H1 (cell line): ENCODE measurements at regions not wholly inside any gene's neighbourhood (a gene's known extent, or its start where the extent isn't known, plus 50 kb on each side); places are given as distances from the start of the nearest gene placed in this dataset.
A peak's percentile ranks its signal among the peaks of the same experiment; 100 is the strongest.

Experiments
- CTCF ChIA-PET: fragments of 300-600 bp; sonication (Branson Sonifier 250); formaldehyde crosslinking; loops from one replicate; lab custom pipeline; 2021; ENCODE audit not compliant: partially characterized antibody; lab: Charles Lee
- POLR2A ChIA-PET: fragments of 300-600 bp; sonication (Branson Sonifier 250); formaldehyde crosslinking; loops from one replicate; lab custom pipeline; 2021; ENCODE audit warnings: inconsistent platforms; ENCODE audit not compliant: partially characterized antibody; lab: Charles Lee
- DNase-seq, 2 experiments: peaks; one replicate each; pipeline versions ENCODE4 v3.0.0 to v3.0.0-alpha.2; 2010 to 2022; ENCODE audit warnings: low spot score in 2 of 2, low read depth in 1 of 2, mixed read lengths in 1 of 2
- FAIRE-seq: peaks from 2 replicates; lab custom pipeline; 2011; peaks lifted over from hg19 to GRCh38; lab: Jason Lieb, UNC
- H2AFZ ChIP-seq: 2 replicates; pipeline ENCODE4 v1.8.1; 2012; ENCODE audit warnings: low read length, inconsistent platforms
- H2AK5ac ChIP-seq: 2 replicates; pipeline ENCODE4 v1.6.1; 2013; ENCODE audit warnings: low read depth, low read length
- H2BK120ac ChIP-seq: replicated peaks from 2 replicates; pipeline ENCODE3; 2013; ENCODE audit warnings: low read depth, low read length, inconsistent platforms
- H2BK12ac ChIP-seq: 2 replicates; pipeline ENCODE4 v1.6.1; 2013; ENCODE audit warnings: low read depth, low read length
- H2BK15ac ChIP-seq: 2 replicates; pipeline ENCODE4 v1.6.1; 2013; ENCODE audit warnings: low read length
- H2BK20ac ChIP-seq: 2 replicates; pipeline ENCODE4 v1.6.1; 2013; ENCODE audit warnings: low read length
- H2BK5ac ChIP-seq: 2 replicates; pipeline ENCODE4 v1.6.1; 2013; ENCODE audit warnings: low read depth, low read length
- H3K14ac ChIP-seq: 2 replicates; pipeline ENCODE4 v1.6.1; 2013; ENCODE audit warnings: inconsistent platforms; ENCODE audit not compliant: insufficient read length
- H3K18ac ChIP-seq: 2 replicates; pipeline ENCODE4 v1.6.1; 2013; ENCODE audit warnings: low read length; ENCODE audit errors: extremely low read depth
- H3K23ac ChIP-seq: 2 replicates; pipeline ENCODE4 v1.6.1; 2013; ENCODE audit warnings: inconsistent platforms; ENCODE audit not compliant: insufficient read length
- H3K23me2 ChIP-seq: 2 replicates; pipeline ENCODE4 v1.6.1; 2013; ENCODE audit warnings: low read depth, low read length
- H3K27ac ChIP-seq: 2 replicates; pipeline ENCODE4 v1.6.1; 2011; ENCODE audit warnings: low read depth, low read length, inconsistent platforms
- H3K27me3 ChIP-seq, 4 experiments: replicated peaks in 1 of 4; 1 replicate in 1 of 4; 2 replicates in 3 of 4; pipeline versions ENCODE4 v1.6.1 to v1.8.1; 2011 to 2013; ENCODE audit warnings: low read length in 3 of 4, mild to moderate bottlenecking in 3 of 4, inconsistent platforms in 2 of 4, mixed read lengths in 2 of 4, moderate library complexity in 1 of 4; ENCODE audit not compliant: control insufficient read depth in 3 of 4, insufficient read depth in 3 of 4; ENCODE audit errors: extremely low read depth in 1 of 4
- H3K36me3 ChIP-seq, 4 experiments: 2 replicates each; pipeline versions ENCODE4 v1.6.1 to v1.8.1; 2011 to 2013; ENCODE audit warnings: mild to moderate bottlenecking in 4 of 4, low read length in 3 of 4, moderate library complexity in 2 of 4, control low read depth in 1 of 4, inconsistent platforms in 1 of 4; ENCODE audit not compliant: insufficient read depth in 4 of 4, control insufficient read depth in 2 of 4
- H3K4ac ChIP-seq: replicated peaks from 2 replicates; pipeline ENCODE3; 2013; ENCODE audit warnings: low read length, low read depth, mixed read lengths, inconsistent platforms; ENCODE audit not compliant: insufficient read length
- H3K4me1 ChIP-seq, 4 experiments: replicated peaks in 1 of 4; 1 replicate in 1 of 4; 2 replicates in 3 of 4; pipeline versions ENCODE4 v1.6.1 to v1.8.1; 2011 to 2013; ENCODE audit warnings: low read length in 3 of 4, inconsistent platforms in 2 of 4, mixed read lengths in 1 of 4; ENCODE audit not compliant: insufficient read depth in 4 of 4, control insufficient read depth in 3 of 4
- H3K4me2 ChIP-seq, 2 experiments: 2 replicates each; pipeline versions ENCODE4 v1.6.1 to v1.8.1; 2011 to 2013; ENCODE audit warnings: low read depth in 2 of 2, low read length in 2 of 2, control low read depth in 1 of 2, inconsistent platforms in 1 of 2, mild to moderate bottlenecking in 1 of 2; ENCODE audit not compliant: insufficient read depth in 1 of 2
- H3K4me3 ChIP-seq, 4 experiments: fragments of 200-600, 300-600 bp in 1 of 4; sonication (generic), shearing (Covaris generic), sonication (Bioruptor Twin) in 1 of 4; 2 replicates each; pipeline versions ENCODE4 v1.5.1 to v1.8.1; 2011 to 2016; ENCODE audit warnings: low read length in 4 of 4, low read depth in 3 of 4, control low read depth in 2 of 4, inconsistent platforms in 2 of 4, mild to moderate bottlenecking in 2 of 4, mixed read lengths in 1 of 4, moderate library complexity in 1 of 4; ENCODE audit not compliant: insufficient read depth in 2 of 4; ENCODE audit errors: extremely low read depth in 1 of 4
- H3K56ac ChIP-seq: replicated peaks from 2 replicates; pipeline ENCODE3; 2013; ENCODE audit warnings: low read depth, mild to moderate bottlenecking, mixed read lengths, low read length, inconsistent platforms; ENCODE audit not compliant: insufficient read length
- H3K79me1 ChIP-seq: 2 replicates; pipeline ENCODE4 v1.6.1; 2013; ENCODE audit warnings: low read depth, low read length, control low read depth
- H3K79me2 ChIP-seq, 2 experiments: 2 replicates each; pipeline versions ENCODE4 v1.6.1 to v1.8.1; 2012 to 2013; ENCODE audit warnings: low read length in 2 of 2, mild to moderate bottlenecking in 2 of 2, inconsistent platforms in 1 of 2; ENCODE audit not compliant: insufficient read depth in 2 of 2, control insufficient read depth in 1 of 2
- H3K9ac ChIP-seq, 4 experiments: replicated peaks in 1 of 4; 1 replicate in 1 of 4; 2 replicates in 3 of 4; pipeline versions ENCODE4 v1.6.1 to v1.8.1; 2011 to 2013; ENCODE audit warnings: low read depth in 3 of 4, low read length in 3 of 4, control low read depth in 2 of 4, mild to moderate bottlenecking in 2 of 4, moderate library complexity in 2 of 4, inconsistent platforms in 1 of 4; ENCODE audit errors: extremely low read depth in 1 of 4
- H3K9me3 ChIP-seq, 2 experiments: 2 replicates each; pipeline versions ENCODE4 v1.6.1 to v1.8.1; 2012 to 2013; ENCODE audit warnings: mild to moderate bottlenecking in 2 of 2, moderate library complexity in 2 of 2, control low read depth in 1 of 2, inconsistent platforms in 1 of 2, low read depth in 1 of 2, low read length in 1 of 2, mixed read lengths in 1 of 2; ENCODE audit not compliant: insufficient read depth in 2 of 2
- H4K20me1 ChIP-seq, 2 experiments: replicated peaks in 1 of 2; 2 replicates each; pipeline versions ENCODE3 to v1.8.1; 2011 to 2013; ENCODE audit warnings: inconsistent platforms in 2 of 2, low read length in 2 of 2, mild to moderate bottlenecking in 1 of 2; ENCODE audit not compliant: insufficient read depth in 2 of 2, control insufficient read depth in 1 of 2
- H4K5ac ChIP-seq: 2 replicates; pipeline ENCODE4 v1.6.1; 2013; ENCODE audit warnings: low read length, low read depth, mixed read lengths, inconsistent platforms; ENCODE audit not compliant: insufficient read length
- H4K8ac ChIP-seq: 2 replicates; pipeline ENCODE4 v1.8.0; 2013; ENCODE audit warnings: mild to moderate bottlenecking, moderate library complexity, low read length, inconsistent platforms; ENCODE audit not compliant: insufficient read depth; ENCODE audit errors: extremely low read depth
- H4K91ac ChIP-seq: replicated peaks from 2 replicates; pipeline ENCODE3; 2013; ENCODE audit warnings: low read length, mixed read lengths, inconsistent platforms; ENCODE audit not compliant: insufficient read length
- BCL11A ChIP-seq, 2 experiments: IDR thresholded peaks; one replicate each; pipeline ENCODE4 v1.6.1; 2011; ENCODE audit warnings: low read depth in 2 of 2, low read length in 2 of 2, mild to moderate bottlenecking in 2 of 2
- CBX8 ChIP-seq: fragments of 300-800, 300-1000 bp; sonication (generic); IDR thresholded peaks from 2 replicates; pipeline ENCODE4 v1.7.1; 2016; ENCODE audit warnings: low read depth, low read length, borderline replicate concordance
- EGR1 ChIP-seq: IDR thresholded peaks from 2 replicates; pipeline ENCODE4 v1.6.1; 2011; ENCODE audit warnings: low read depth, low read length, borderline replicate concordance
- KDM5A ChIP-seq: fragments of 200-600 bp; IDR thresholded peaks from 2 replicates; pipeline ENCODE4 v1.7.1; 2012; ENCODE audit warnings: mild to moderate bottlenecking, low read length, inconsistent platforms, mixed read lengths
- NANOG ChIP-seq: IDR thresholded peaks from 2 replicates; pipeline ENCODE4 v1.6.1; 2011; ENCODE audit warnings: low read length, low read depth, mild to moderate bottlenecking, inconsistent platforms; ENCODE audit not compliant: insufficient read depth, poor library complexity, severe bottlenecking
- POLR2AphosphoS5 ChIP-seq: IDR thresholded peaks from 2 replicates; pipeline ENCODE4 v1.6.1; 2011; ENCODE audit warnings: low read depth, low read length
- SP1 ChIP-seq: IDR thresholded peaks from 2 replicates; pipeline ENCODE4 v1.6.1; 2011; ENCODE audit warnings: low read depth, low read length
- SP4 ChIP-seq: IDR thresholded peaks from 2 replicates; pipeline ENCODE4 v1.6.1; 2012; ENCODE audit warnings: low read length, inconsistent platforms
- SUZ12 ChIP-seq: fragments of 200-600 bp; sonication (generic); IDR thresholded peaks from 2 replicates; pipeline ENCODE4 v1.6.1; 2012; ENCODE audit warnings: mild to moderate bottlenecking, inconsistent platforms, low read length, moderate library complexity, mixed read lengths
- TBP ChIP-seq: IDR thresholded peaks from 2 replicates; pipeline ENCODE4 v1.6.1; 2011; ENCODE audit warnings: low read depth, low read length, improper control_type of control experiment
- WGBS, 2 experiments: shearing (Covaris generic) in 1 of 2; methylation state at CpG; one replicate each; pipeline versions ENCODE4 v1.1.6 to v1.1.7; 2013 to 2015; ENCODE audit warnings: low lambda C conversion rate in 2 of 2, mixed read lengths in 2 of 2, inconsistent platforms in 1 of 2, low coverage in 1 of 2, missing lambda C conversion rate in 1 of 2; ENCODE audit not compliant: insufficient replicate concordance in 2 of 2, insufficient coverage in 1 of 2, insufficient read length in 1 of 2; ENCODE audit errors: extremely low coverage in 1 of 2, missing lambda C conversion rate in 1 of 2; 5-methylcytosine and 5-hydroxymethylcytosine counted together
- TF ChIP-seq, protein P1 (sequence below), 3 experiments: IDR thresholded peaks; 1 replicate in 2 of 3; 2 replicates in 1 of 3; pipeline versions ENCODE4 v1.5.1 to v1.6.1; 2011; ENCODE audit warnings: low read length in 3 of 3, mild to moderate bottlenecking in 3 of 3, inconsistent platforms in 2 of 3, low read depth in 1 of 3, moderate library complexity in 1 of 3; ENCODE audit not compliant: insufficient read depth in 1 of 3; ENCODE audit errors: control extremely low read depth in 1 of 3

DNA sequence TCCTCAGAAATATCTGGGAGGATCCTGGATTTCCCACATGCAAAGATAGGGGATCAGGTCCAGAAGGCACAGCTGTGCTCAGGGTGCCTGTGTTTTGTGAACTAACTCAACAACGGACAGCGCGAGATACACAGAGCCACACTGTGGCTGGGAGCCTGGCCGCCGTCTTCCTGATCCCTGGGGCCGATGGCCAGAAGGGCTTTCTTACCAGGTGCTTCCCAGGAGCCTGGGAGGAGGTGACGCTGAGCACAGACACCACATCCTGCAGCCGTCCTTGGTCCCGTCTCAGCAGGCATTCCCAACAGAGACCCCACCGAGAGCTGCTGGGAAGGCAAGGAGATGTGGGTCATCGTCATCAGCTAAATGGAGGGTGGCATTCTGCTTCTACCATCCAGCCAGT, 144.6 kb upstream of the AFDN start:
- H4K8ac ChIP-seq: no peak overlapping the region
- H3K23me2 ChIP-seq: peaks cover 16% of the 10 kb centered on the region
- H3K4me3 ChIP-seq: no peak overlapping the region
- no peaks in the 10 kb centered on the region; a peak in 1 of 4 replicates for H3K9me3 ChIP-seq
- H3K23ac ChIP-seq: no peak overlapping the region
- peaks cover 0 to 16% (median 7%) of the 10 kb centered on the region in 4 experiments; a peak in 4 of 7 replicates for H3K27me3 ChIP-seq
- POLR2A ChIA-PET: no interaction called here
- no peak overlapping the region for H2BK12ac ChIP-seq
- CTCF ChIA-PET: interaction anchor here (1.2 kb wide), 1 partner anchor 36 kb away, joined by 4 read pairs; no protein-coding TSS in a partner anchor
- H3K14ac ChIP-seq: no peak overlapping the region
- H3K18ac ChIP-seq: no peak overlapping the region
- H3K27ac ChIP-seq: no peak overlapping the region
- no peak overlapping the region for H4K91ac ChIP-seq
- H2BK120ac ChIP-seq: no peak overlapping the region
- H4K5ac ChIP-seq: no peak overlapping the region
- H3K56ac ChIP-seq: no peak overlapping the region
- no peak overlapping the region; the same call in 1 of the 2 replicates for H2BK20ac ChIP-seq
- H4K20me1 ChIP-seq: peaks cover 0 to 1% of the 10 kb centered on the region in 2 experiments
- peaks cover 0 to 18% (median 9%) of the 10 kb centered on the region in 4 experiments; a peak in 5 of 7 replicates for H3K4me1 ChIP-seq
- H3K79me2 ChIP-seq: no peaks in the 10 kb centered on the region
- H2BK5ac ChIP-seq: 0 out of 2 replicates have a peak overlapping the region, but pooled peaks have one; percentile 28
- H2AK5ac ChIP-seq: 0 out of 2 replicates have a peak overlapping the region, but pooled peaks have one; percentile 9
- no peak for FAIRE-seq
- no peak overlapping the region for H3K9ac ChIP-seq
- DNase-seq: no peak
- H3K4me2 ChIP-seq: no peak overlapping the region
- 83% methylated on average over 11 of the region's 11 CpGs; no CpG with 5 or more reads in 1 of the 2 experiments for WGBS, 2 experiments
- H3K4ac ChIP-seq: no peak overlapping the region
- no peak overlapping the region for H2BK15ac ChIP-seq
- H2AFZ ChIP-seq: no peak overlapping the region
- H3K79me1 ChIP-seq: no peaks in the 10 kb centered on the region; the same call in 1 of the 2 replicates
- H3K36me3 ChIP-seq: no peaks in the 10 kb centered on the region
- no peak for TF ChIP-seq CBX8
- no peak for TF ChIP-seq SUZ12
- TF ChIP-seq, protein P1, sequence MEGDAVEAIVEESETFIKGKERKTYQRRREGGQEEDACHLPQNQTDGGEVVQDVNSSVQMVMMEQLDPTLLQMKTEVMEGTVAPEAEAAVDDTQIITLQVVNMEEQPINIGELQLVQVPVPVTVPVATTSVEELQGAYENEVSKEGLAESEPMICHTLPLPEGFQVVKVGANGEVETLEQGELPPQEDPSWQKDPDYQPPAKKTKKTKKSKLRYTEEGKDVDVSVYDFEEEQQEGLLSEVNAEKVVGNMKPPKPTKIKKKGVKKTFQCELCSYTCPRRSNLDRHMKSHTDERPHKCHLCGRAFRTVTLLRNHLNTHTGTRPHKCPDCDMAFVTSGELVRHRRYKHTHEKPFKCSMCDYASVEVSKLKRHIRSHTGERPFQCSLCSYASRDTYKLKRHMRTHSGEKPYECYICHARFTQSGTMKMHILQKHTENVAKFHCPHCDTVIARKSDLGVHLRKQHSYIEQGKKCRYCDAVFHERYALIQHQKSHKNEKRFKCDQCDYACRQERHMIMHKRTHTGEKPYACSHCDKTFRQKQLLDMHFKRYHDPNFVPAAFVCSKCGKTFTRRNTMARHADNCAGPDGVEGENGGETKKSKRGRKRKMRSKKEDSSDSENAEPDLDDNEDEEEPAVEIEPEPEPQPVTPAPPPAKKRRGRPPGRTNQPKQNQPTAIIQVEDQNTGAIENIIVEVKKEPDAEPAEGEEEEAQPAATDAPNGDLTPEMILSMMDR (IDR thresholded peaks at IDR 0.05; ENCODE audit: control extremely low read depth in 1 of 3, insufficient read depth in 1 of 3, low read depth in 1 of 3, low read length in 3 of 3): no peak
- no peak for TF ChIP-seq BCL11A (IDR thresholded peaks at IDR 0.05; ENCODE audit: low read depth in 2 of 2, low read length in 2 of 2)
- no peak for TF ChIP-seq SP1
- no peak for TF ChIP-seq TBP
- TF ChIP-seq POLR2AphosphoS5: no peak
- no peak for TF ChIP-seq EGR1
- TF ChIP-seq NANOG: no peak
- TF ChIP-seq KDM5A: no peak
- TF ChIP-seq SP4: no peak
